ENCODE measurements at regions not wholly inside any gene's neighbourhood (a gene's known extent, or its start where the extent isn't known, plus 50 kb on each side); places are given as distances from the start of the nearest gene placed in this dataset.
A peak's percentile ranks its signal among the peaks of the same experiment; 100 is the strongest.

- H3K36me3 ChIP-seq (ENCODE audit: insufficient read depth, low read length): no peaks in the 10 kb centered on the region
- H4K20me1 ChIP-seq (ENCODE audit: insufficient read depth, low read length): no peaks in the 10 kb centered on the region
- H3K4me1 ChIP-seq (ENCODE audit: insufficient read depth, low read length): peaks cover 14% of the 10 kb centered on the region
- H3K27ac ChIP-seq (ENCODE audit: low read depth, low read length): no peak overlapping the region
- no peak overlapping the region for H2AFZ ChIP-seq (ENCODE audit: low read length)
- no peak overlapping the region for H3K4me3 ChIP-seq (ENCODE audit: insufficient read depth, low read length)
- no peak overlapping the region for H3K4me2 ChIP-seq (ENCODE audit: insufficient read depth, low read length)
- H3K27me3 ChIP-seq (ENCODE audit: insufficient read depth, low read length): no peaks in the 10 kb centered on the region
- no peaks in the 10 kb centered on the region for H3K79me2 ChIP-seq (ENCODE audit: insufficient read depth, low read length)
- no peak for TF ChIP-seq CTCF (IDR thresholded peaks at IDR 0.05; ENCODE audit: extremely low read depth, low read depth, low read length)
- no peaks in the 10 kb centered on the region for H3K9me3 ChIP-seq (ENCODE audit: low read depth, low read length)
- no peak for DNase-seq (ENCODE audit: insufficient read length, low spot score, missing footprints)
Measured at GRCh38 chr4:14054391-14054790, 426.9 kb upstream of the BOD1L1 start.

- no peaks in the 10 kb centered on the region for H3K36me3 ChIP-seq (ENCODE audit: insufficient read depth, low read length)
- peaks cover 12% of the 10 kb centered on the region for H3K4me1 ChIP-seq (ENCODE audit: insufficient read depth, low read length)
- no peaks in the 10 kb centered on the region for H4K20me1 ChIP-seq (ENCODE audit: insufficient read depth, low read length)
- no peaks in the 10 kb centered on the region for H3K27me3 ChIP-seq (ENCODE audit: insufficient read depth, low read length)
- no peaks in the 10 kb centered on the region for H3K9me3 ChIP-seq (ENCODE audit: low read depth, low read length)
- H3K4me3 ChIP-seq (ENCODE audit: insufficient read depth, low read length): no peak overlapping the region
- no peak for TF ChIP-seq CTCF (IDR thresholded peaks at IDR 0.05; ENCODE audit: extremely low read depth, low read depth, low read length)
- H3K27ac ChIP-seq (ENCODE audit: low read depth, low read length): peak overlapping the region; percentile 38
- no peak for DNase-seq (ENCODE audit: insufficient read length, low spot score, missing footprints)
- no peaks in the 10 kb centered on the region for H3K79me2 ChIP-seq (ENCODE audit: insufficient read depth, low read length)
- H2AFZ ChIP-seq (ENCODE audit: low read length): peak overlapping the region; percentile 16
- peak overlapping the region; percentile 50 for H3K4me2 ChIP-seq (ENCODE audit: insufficient read depth, low read length)
Measured at GRCh38 chr4:14059006-14059405, 431.5 kb upstream of the BOD1L1 start.

GRCh38 chr4:14064984-14065383 lies 437.5 kb upstream of the BOD1L1 start:
- Histone ChIP-seq H3K9me3 (ENCODE audit: low read depth, low read length) (no peaks in the 10 kb centered on the region), H3K4me3 (ENCODE audit: insufficient read depth, low read length) (no peak overlapping the region), H3K27me3 (ENCODE audit: insufficient read depth, low read length) (no peaks in the 10 kb centered on the region), H4K20me1 (ENCODE audit: insufficient read depth, low read length) (no peaks in the 10 kb centered on the region), H3K79me2 (ENCODE audit: insufficient read depth, low read length) (no peaks in the 10 kb centered on the region), H3K4me2 (ENCODE audit: insufficient read depth, low read length) (no peak overlapping the region), H2AFZ (ENCODE audit: low read length) (no peak overlapping the region), H3K36me3 (ENCODE audit: insufficient read depth, low read length) (no peaks in the 10 kb centered on the region), H3K27ac (ENCODE audit: low read depth, low read length) (no peak overlapping the region), H3K4me1 (ENCODE audit: insufficient read depth, low read length) (peaks cover 5% of the 10 kb centered on the region)
- TF ChIP-seq CTCF (IDR thresholded peaks at IDR 0.05; ENCODE audit: extremely low read depth, low read depth, low read length): no peak
- no peak for DNase-seq (ENCODE audit: insufficient read length, low spot score, missing footprints)

GRCh38 chr4:14065406-14065805 lies 437.9 kb upstream of the BOD1L1 start:
- H3K4me3 ChIP-seq (ENCODE audit: insufficient read depth, low read length): no peak overlapping the region
- no peaks in the 10 kb centered on the region for H3K27me3 ChIP-seq (ENCODE audit: insufficient read depth, low read length)
- H3K79me2 ChIP-seq (ENCODE audit: insufficient read depth, low read length): no peaks in the 10 kb centered on the region
- H3K4me1 ChIP-seq (ENCODE audit: insufficient read depth, low read length): peaks cover 9% of the 10 kb centered on the region
- no peak overlapping the region for H3K27ac ChIP-seq (ENCODE audit: low read depth, low read length)
- H2AFZ ChIP-seq (ENCODE audit: low read length): no peak overlapping the region
- no peak for TF ChIP-seq CTCF (IDR thresholded peaks at IDR 0.05; ENCODE audit: extremely low read depth, low read depth, low read length)
- no peak for DNase-seq (ENCODE audit: insufficient read length, low spot score, missing footprints)
- H3K36me3 ChIP-seq (ENCODE audit: insufficient read depth, low read length): no peaks in the 10 kb centered on the region
- no peaks in the 10 kb centered on the region for H3K9me3 ChIP-seq (ENCODE audit: low read depth, low read length)
- H4K20me1 ChIP-seq (ENCODE audit: insufficient read depth, low read length): no peaks in the 10 kb centered on the region
- no peak overlapping the region for H3K4me2 ChIP-seq (ENCODE audit: insufficient read depth, low read length)
